HG03064 (cell line): ENCODE measurements at regions not wholly inside any gene's neighbourhood (a gene's known extent, or its start where the extent isn't known, plus 50 kb on each side); places are given as distances from the start of the nearest gene placed in this dataset.
"Not testable (repeated sequence)": the region's sequence is repeated elsewhere in the genome, so short reads cannot be mapped to it uniquely, and the experiment has no call there.

Experiments
- ATAC-seq: cut with Tn5 transposase; IDR thresholded peaks from one replicate; pipeline ENCODE4 v1.9.1; 2021; ENCODE audit warnings: low read depth; ENCODE audit not compliant: unreplicated experiment

- ATAC-seq: no peak
Measured at GRCh38 chr10:108586424-108586823, 1336.9 kb downstream of the XPNPEP1 start.

- no peak for ATAC-seq
Measured at GRCh38 chr10:108583877-108584276, 1339.4 kb downstream of the XPNPEP1 start.

GRCh38 chr10:108582888-108583287 lies 1340.4 kb downstream of the XPNPEP1 start:
- no peak for ATAC-seq

GRCh38 chr10:108582387-108582786 lies 1340.9 kb downstream of the XPNPEP1 start:
- ATAC-seq: no peak

GRCh38 chr10:108578258-108578657 lies 1345.1 kb downstream of the XPNPEP1 start:
- ATAC-seq: no peak

GRCh38 chr10:108574233-108574632 lies 1349.1 kb downstream of the XPNPEP1 start:
- no peak for ATAC-seq

GRCh38 chr10:108568824-108569223 lies 1354.5 kb downstream of the XPNPEP1 start:
- no peak for ATAC-seq

- no peak for ATAC-seq
Measured at GRCh38 chr10:108567899-108568752, 1355.2 kb downstream of the XPNPEP1 start.

GRCh38 chr10:108566316-108567107 lies 1356.8 kb downstream of the XPNPEP1 start:
- no peak for ATAC-seq

GRCh38 chr10:108562105-108562504 lies 1361.2 kb downstream of the XPNPEP1 start:
- no peak for ATAC-seq

- no peak for ATAC-seq
Measured at GRCh38 chr10:108561649-108562048, 1361.7 kb downstream of the XPNPEP1 start.

GRCh38 chr10:108560488-108560887 lies 1362.8 kb downstream of the XPNPEP1 start:
- no peak for ATAC-seq

GRCh38 chr10:108556186-108556585 lies 1367.1 kb downstream of the XPNPEP1 start:
- no peak for ATAC-seq

- ATAC-seq: peak; percentile 77
Measured at GRCh38 chr10:108545921-108546320, 1377.4 kb downstream of the XPNPEP1 start.

- ATAC-seq: peak; percentile 56
Measured at GRCh38 chr10:108544500-108545120, 1378.7 kb downstream of the XPNPEP1 start.

- ATAC-seq: not testable (repeated sequence)
Measured at GRCh38 chr10:108533551-108533950, 1369.0 kb upstream of the SORCS1 start.

- ATAC-seq: no peak
Measured at GRCh38 chr10:108523016-108523800, 1358.7 kb upstream of the SORCS1 start.

GRCh38 chr10:108521827-108522492 lies 1357.5 kb upstream of the SORCS1 start:
- no peak for ATAC-seq

GRCh38 chr10:108515821-108516220 lies 1351.3 kb upstream of the SORCS1 start:
- no peak for ATAC-seq

GRCh38 chr10:108500396-108500795 lies 1335.9 kb upstream of the SORCS1 start:
- no peak for ATAC-seq
